Cerebellar nuclear complex (tissue), 1 donor: ENCODE measurements at regions not wholly inside any gene's neighbourhood (a gene's known extent, or its start where the extent isn't known, plus 50 kb on each side); places are given as distances from the start of the nearest gene placed in this dataset.

Experiments
- DNase-seq, 2 experiments: peaks; one replicate each; lab custom pipeline; 2025; lab: John Stamatoyannopoulos, UW

- DNase-seq = no peak
These were observed 243.3 kb downstream of the ZNF674 start for GRCh38 chrX:46301903-46302302.

GRCh38 chrX:46298821-46299220 lies 246.4 kb downstream of the ZNF674 start:
- DNase-seq = no peak

- no peak for DNase-seq
These were observed 249.3 kb downstream of the ZNF674 start for GRCh38 chrX:46295963-46296362.

- DNase-seq = no peak
These were observed 251.0 kb downstream of the ZNF674 start for GRCh38 chrX:46294234-46294633.

- DNase-seq = no peak
These were observed 265.3 kb downstream of the ZNF674 start for GRCh38 chrX:46279925-46280313.

- DNase-seq = no peak
These were observed 265.9 kb downstream of the ZNF674 start for GRCh38 chrX:46279214-46279924.

GRCh38 chrX:46278572-46278971 lies 266.6 kb downstream of the ZNF674 start:
- DNase-seq = no peak

GRCh38 chrX:46268412-46268811 lies 276.8 kb downstream of the ZNF674 start:
- DNase-seq = no peak

GRCh38 chrX:46263494-46263893 lies 281.7 kb downstream of the ZNF674 start:
- DNase-seq = no peak

GRCh38 chrX:46262304-46262703 lies 282.9 kb downstream of the ZNF674 start:
- DNase-seq = no peak

GRCh38 chrX:46260499-46260898 lies 284.7 kb downstream of the ZNF674 start:
- DNase-seq = no peak

- no peak for DNase-seq
These were observed 286.9 kb downstream of the ZNF674 start for GRCh38 chrX:46258356-46258755.

GRCh38 chrX:46257451-46257879 lies 287.8 kb downstream of the ZNF674 start:
- no peak for DNase-seq

- no peak for DNase-seq
These were observed 288.3 kb downstream of the ZNF674 start for GRCh38 chrX:46256875-46257274.

- DNase-seq = no peak
These were observed 290.2 kb downstream of the ZNF674 start for GRCh38 chrX:46255046-46255445.

GRCh38 chrX:46254641-46255040 lies 290.6 kb downstream of the ZNF674 start:
- DNase-seq = no peak

GRCh38 chrX:46251755-46252154 lies 293.5 kb downstream of the ZNF674 start:
- no peak for DNase-seq

- DNase-seq = no peak
These were observed 295.1 kb downstream of the ZNF674 start for GRCh38 chrX:46250151-46250550.

GRCh38 chrX:46247456-46247855 lies 297.8 kb downstream of the ZNF674 start:
- DNase-seq = no peak

- DNase-seq = no peak
These were observed 300.8 kb downstream of the ZNF674 start for GRCh38 chrX:46244451-46244850.

- DNase-seq = no peak
These were observed 308.8 kb downstream of the ZNF674 start for GRCh38 chrX:46236411-46236810.

- no peak for DNase-seq
These were observed 309.4 kb downstream of the ZNF674 start for GRCh38 chrX:46235778-46236177.

GRCh38 chrX:46234775-46235174 lies 310.4 kb downstream of the ZNF674 start:
- DNase-seq = no peak

- DNase-seq = no peak
These were observed 316.8 kb downstream of the ZNF674 start for GRCh38 chrX:46228389-46228788.
